Esophagus squamous epithelium (tissue), 5 donors: ENCODE measurements at regions not wholly inside any gene's neighbourhood (a gene's known extent, or its start where the extent isn't known, plus 50 kb on each side); places are given as distances from the start of the nearest gene placed in this dataset.

Experiments
- DNase-seq: peaks from one replicate; lab custom pipeline; 2025; lab: John Stamatoyannopoulos, UW
- H3K27ac ChIP-seq, 4 donors: fragments of 200-600 bp; sonication (generic); one replicate each; pipeline ENCODE4 v1.5.1; 2016 to 2019; ENCODE audit warnings: mild to moderate bottlenecking in 1 of 4
- H3K27me3 ChIP-seq, 4 donors: fragments of 200-600 bp; sonication (generic); 1 replicate in 3 of 4; 2 replicates in 1 of 4; pipeline versions ENCODE4 v1.5.1 to v1.6.0; 2017 to 2021; ENCODE audit warnings: antibody characterized with exemption in 1 of 4
- H3K36me3 ChIP-seq, 3 donors: fragments of 200-600 bp; sonication (generic); one replicate each; pipeline ENCODE4 v1.5.1; 2016 to 2019
- H3K4me1 ChIP-seq, 3 donors: fragments of 200-600 bp; sonication (generic); one replicate each; pipeline ENCODE4 v1.5.1; 2017 to 2019
- H3K4me3 ChIP-seq, 4 donors: fragments of 200-600 bp; sonication (generic); 1 replicate in 3 of 4; 2 replicates in 1 of 4; pipeline ENCODE4 v1.5.1; 2016 to 2019; ENCODE audit warnings: mild to moderate bottlenecking in 2 of 4, moderate library complexity in 1 of 4
- H3K9me3 ChIP-seq, 3 donors: fragments of 200-600 bp; sonication (generic); one replicate each; pipeline ENCODE4 v1.5.1; 2016 to 2019
- CTCF ChIP-seq, 6 experiments: fragments of 450-650 bp in 4 of 6; fragments of 200-600 bp in 2 of 6; sonication (generic) in 2 of 6; IDR thresholded peaks; one replicate each; pipeline ENCODE4 v1.5.1; 2016 to 2019; ENCODE audit warnings: antibody characterized with exemption in 6 of 6, mild to moderate bottlenecking in 4 of 6, moderate library complexity in 4 of 6
- POLR2A ChIP-seq, 4 donors: fragments of 450-650 bp; IDR thresholded peaks; one replicate each; pipeline ENCODE4 v1.6.1; 2017; ENCODE audit warnings: antibody characterized with exemption in 4 of 4, mild to moderate bottlenecking in 4 of 4, moderate library complexity in 3 of 4
- WGBS, 2 donors: methylation state at CpG; one replicate each; pipeline ENCODE4 v1.1.5; 2018; 5-methylcytosine and 5-hydroxymethylcytosine counted together
- intact Hi-C: fragments of 100-400 bp; cut with DNase I; formaldehyde crosslinking; loops from one replicate; pipeline ENCODE4 v1.15.0; 2022
- donor health status: DM: yes; HTN: yes; CAD: no.

- no peak overlapping the region for H3K27ac ChIP-seq
- H3K36me3 ChIP-seq = no peaks in the 10 kb centered on the region
- no peak for TF ChIP-seq POLR2A (IDR thresholded peaks at IDR 0.05)
- DNase-seq = no peak
- no peaks in the 10 kb centered on the region for H3K27me3 ChIP-seq
- intact Hi-C loops = no loop called here
- H3K4me1 ChIP-seq = no peaks in the 10 kb centered on the region
- WGBS, 2 donors = 76 to 80% methylated on average over 4 of the region's 4 CpGs
- no peak overlapping the region for H3K4me3 ChIP-seq
- H3K9me3 ChIP-seq = no peaks in the 10 kb centered on the region
Observed at GRCh38 chr18:11304928-11305327, 155.6 kb upstream of the PIEZO2 start.

GRCh38 chr18:11296946-11297345 lies 147.6 kb upstream of the PIEZO2 start:
- 43 to 52% methylated on average over 1 of the region's 1 CpG for WGBS, 2 donors
- Histone ChIP-seq H3K4me1 (no peaks in the 10 kb centered on the region), H3K36me3 (no peaks in the 10 kb centered on the region), H3K9me3 (no peaks in the 10 kb centered on the region), H3K27ac (no peak overlapping the region), H3K4me3 (no peak overlapping the region), H3K27me3 (no peaks in the 10 kb centered on the region)
- TF ChIP-seq POLR2A (IDR thresholded peaks at IDR 0.05) = no peak
- no peak for TF ChIP-seq CTCF (IDR thresholded peaks at IDR 0.05)
- DNase-seq = no peak
- intact Hi-C loops = no loop called here

GRCh38 chr18:11293794-11294193 lies 144.4 kb upstream of the PIEZO2 start:
- Histone ChIP-seq H3K4me3 (no peak overlapping the region), H3K27ac (no peak overlapping the region), H3K36me3 (no peaks in the 10 kb centered on the region), H3K27me3 (no peaks in the 10 kb centered on the region), H3K9me3 (no peaks in the 10 kb centered on the region), H3K4me1 (no peaks in the 10 kb centered on the region)
- no peak for TF ChIP-seq CTCF (IDR thresholded peaks at IDR 0.05)
- no peak for TF ChIP-seq POLR2A (IDR thresholded peaks at IDR 0.05)
- intact Hi-C loops = no loop called here
- no peak for DNase-seq
- WGBS, 2 donors = 60 to 62% methylated on average over 2 of the region's 2 CpGs

GRCh38 chr18:11290786-11291185 lies 141.4 kb upstream of the PIEZO2 start:
- WGBS, 2 donors = 86 to 87% methylated on average over 3 of the region's 3 CpGs
- H3K4me1 ChIP-seq = no peaks in the 10 kb centered on the region
- no peaks in the 10 kb centered on the region for H3K9me3 ChIP-seq
- TF ChIP-seq CTCF (IDR thresholded peaks at IDR 0.05) = no peak
- TF ChIP-seq POLR2A (IDR thresholded peaks at IDR 0.05) = no peak
- H3K36me3 ChIP-seq = no peaks in the 10 kb centered on the region
- H3K27me3 ChIP-seq = no peaks in the 10 kb centered on the region
- no peak for DNase-seq
- H3K27ac ChIP-seq = no peak overlapping the region
- no peak overlapping the region for H3K4me3 ChIP-seq
- intact Hi-C loops = no loop called here

GRCh38 chr18:11289248-11289647 lies 139.9 kb upstream of the PIEZO2 start:
- Histone ChIP-seq H3K27ac (no peak overlapping the region), H3K4me1 (no peaks in the 10 kb centered on the region), H3K27me3 (no peaks in the 10 kb centered on the region), H3K9me3 (no peaks in the 10 kb centered on the region), H3K36me3 (no peaks in the 10 kb centered on the region), H3K4me3 (no peak overlapping the region)
- intact Hi-C loops = no loop called here
- TF ChIP-seq POLR2A (IDR thresholded peaks at IDR 0.05) = no peak
- TF ChIP-seq CTCF (IDR thresholded peaks at IDR 0.05) = no peak
- WGBS, 2 donors = 100% methylated on average over 1 of the region's 1 CpG; no CpG with 5 or more reads in 1 of the 2 donors
- no peak for DNase-seq

GRCh38 chr18:11288401-11288800 lies 139.0 kb upstream of the PIEZO2 start:
- WGBS, 2 donors = 79 to 91% methylated on average over 1 of the region's 1 CpG
- intact Hi-C loops = no loop called here
- no peaks in the 10 kb centered on the region for H3K27me3 ChIP-seq
- H3K27ac ChIP-seq = no peak overlapping the region
- no peak for DNase-seq
- H3K36me3 ChIP-seq = no peaks in the 10 kb centered on the region
- TF ChIP-seq CTCF (IDR thresholded peaks at IDR 0.05) (no peak), POLR2A (IDR thresholded peaks at IDR 0.05) (no peak)
- H3K4me3 ChIP-seq = no peak overlapping the region
- no peaks in the 10 kb centered on the region for H3K9me3 ChIP-seq
- no peaks in the 10 kb centered on the region for H3K4me1 ChIP-seq
